NT2/D1 (cell line): ENCODE measurements at regions not wholly inside any gene's neighbourhood (a gene's known extent, or its start where the extent isn't known, plus 50 kb on each side); places are given as distances from the start of the nearest gene placed in this dataset.
"Not testable (repeated sequence)": the region's sequence is repeated elsewhere in the genome, so short reads cannot be mapped to it uniquely, and the experiment has no call there.

ENCODE experiments used
- SUZ12 ChIP-seq: IDR thresholded peaks from 2 replicates; pipeline ENCODE4 v1.6.1; 2011; ENCODE audit not compliant: insufficient read length, insufficient read depth; ENCODE audit errors: extremely low read depth
- YY1 ChIP-seq: IDR thresholded peaks from 2 replicates; pipeline ENCODE4 v1.6.1; 2011; ENCODE audit not compliant: insufficient read length, insufficient read depth

DNA sequence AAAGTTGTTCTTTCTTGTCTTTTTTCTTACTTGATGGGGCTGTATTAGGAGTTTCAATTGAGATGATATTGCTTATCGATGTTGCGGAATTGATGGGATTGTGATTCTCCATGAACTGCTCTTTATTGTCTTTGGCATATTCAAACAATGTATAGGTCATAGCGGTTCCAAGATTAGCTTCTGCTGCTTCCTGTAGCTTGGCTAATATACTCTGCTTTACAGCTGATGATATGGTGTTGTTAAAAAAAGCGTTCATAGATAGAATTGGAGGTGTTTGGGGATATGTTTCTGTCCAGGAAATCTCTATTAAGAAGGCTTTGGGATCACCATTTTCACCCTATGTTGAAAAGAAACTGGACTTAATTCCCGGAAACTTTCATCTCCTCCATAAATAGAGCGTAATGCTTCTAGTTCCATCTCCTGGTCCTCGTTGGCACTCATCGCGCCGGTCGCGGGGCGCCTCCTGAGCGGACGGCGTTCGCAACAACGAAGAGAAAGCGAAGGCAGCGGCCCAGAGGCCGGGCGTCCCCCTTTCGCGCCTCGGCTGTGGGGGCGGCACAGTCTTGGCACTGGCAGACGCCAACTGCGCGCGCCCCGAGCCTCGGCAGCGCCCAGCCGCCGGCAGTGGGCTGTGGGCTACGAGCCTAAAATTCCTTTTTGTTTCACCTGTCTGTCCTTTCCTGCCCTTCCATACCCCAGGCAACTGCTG, 95.3 kb upstream of the CDK13 start:
- not testable (repeated sequence) for TF ChIP-seq YY1, SUZ12
